A673 (cell line): ENCODE measurements at regions not wholly inside any gene's neighbourhood (a gene's known extent, or its start where the extent isn't known, plus 50 kb on each side); places are given as distances from the start of the nearest gene placed in this dataset.

Experiments
- EZH2 ChIP-seq: fragments of 200-600 bp; sonication (generic); IDR thresholded peaks from 2 replicates; pipeline ENCODE4 v1.6.1; 2017; ENCODE audit warnings: borderline replicate concordance, low read depth, mild to moderate bottlenecking, mixed read lengths, antibody characterized with exemption, low read length; ENCODE audit not compliant: poor library complexity, severe bottlenecking
- TF ChIP-seq, protein P1 (sequence below): fragments of 300-800, 200-600 bp; sonication (generic); conservative IDR thresholded peaks from 2 replicates; pipeline ENCODE4 v1.5.1; 2017; ENCODE audit warnings: low read depth, mild to moderate bottlenecking, antibody characterized with exemption, low read length, moderate library complexity, mixed read lengths

DNA sequence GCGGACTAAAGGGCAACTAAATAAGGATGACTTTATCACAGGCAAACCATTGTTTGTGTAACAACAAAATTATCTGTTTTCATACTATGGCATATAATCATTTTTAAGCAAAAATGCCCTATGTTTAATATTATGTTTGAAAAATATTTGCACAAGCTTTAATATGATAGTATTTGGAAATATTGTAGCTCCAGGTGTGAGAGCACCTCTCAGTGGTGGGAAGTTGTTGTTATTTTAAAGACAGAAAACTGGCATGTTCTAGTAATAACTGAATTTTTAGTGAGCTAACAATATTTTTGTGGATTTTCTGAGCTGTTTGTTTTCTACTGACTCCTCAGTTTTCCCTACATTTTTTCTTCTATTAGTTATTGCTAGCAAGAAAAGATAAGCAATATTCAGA is 578.8 kb downstream of the KCNT2 start:
- TF ChIP-seq EZH2: no peak
- TF ChIP-seq, protein P1, sequence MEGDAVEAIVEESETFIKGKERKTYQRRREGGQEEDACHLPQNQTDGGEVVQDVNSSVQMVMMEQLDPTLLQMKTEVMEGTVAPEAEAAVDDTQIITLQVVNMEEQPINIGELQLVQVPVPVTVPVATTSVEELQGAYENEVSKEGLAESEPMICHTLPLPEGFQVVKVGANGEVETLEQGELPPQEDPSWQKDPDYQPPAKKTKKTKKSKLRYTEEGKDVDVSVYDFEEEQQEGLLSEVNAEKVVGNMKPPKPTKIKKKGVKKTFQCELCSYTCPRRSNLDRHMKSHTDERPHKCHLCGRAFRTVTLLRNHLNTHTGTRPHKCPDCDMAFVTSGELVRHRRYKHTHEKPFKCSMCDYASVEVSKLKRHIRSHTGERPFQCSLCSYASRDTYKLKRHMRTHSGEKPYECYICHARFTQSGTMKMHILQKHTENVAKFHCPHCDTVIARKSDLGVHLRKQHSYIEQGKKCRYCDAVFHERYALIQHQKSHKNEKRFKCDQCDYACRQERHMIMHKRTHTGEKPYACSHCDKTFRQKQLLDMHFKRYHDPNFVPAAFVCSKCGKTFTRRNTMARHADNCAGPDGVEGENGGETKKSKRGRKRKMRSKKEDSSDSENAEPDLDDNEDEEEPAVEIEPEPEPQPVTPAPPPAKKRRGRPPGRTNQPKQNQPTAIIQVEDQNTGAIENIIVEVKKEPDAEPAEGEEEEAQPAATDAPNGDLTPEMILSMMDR: no peak; the same call in 1 of the 2 replicates
